ENCODE measurements at regions not wholly inside any gene's neighbourhood (a gene's known extent, or its start where the extent isn't known, plus 50 kb on each side); places are given as distances from the start of the nearest gene placed in this dataset.

GRCh38 chr16:14018851-14019250, 52.3 kb upstream of the MRTFB start:
- TF ChIP-seq POLR2A (IDR thresholded peaks at IDR 0.05) (no peak), CTCF (IDR thresholded peaks at IDR 0.05) (peak in 1 of 12 donors; percentile 7)

Measured in heart left ventricle (tissue), 13 donors.